ENCODE measurements at regions not wholly inside any gene's neighbourhood (a gene's known extent, or its start where the extent isn't known, plus 50 kb on each side); places are given as distances from the start of the nearest gene placed in this dataset.
A peak's percentile ranks its signal among the peaks of the same experiment; 100 is the strongest.

- TF ChIP-seq ZNF114 (tag by site-specific recombination; IDR thresholded peaks at IDR 0.05): no peak
- no peak for TF ChIP-seq ZNF580 (tag by site-specific recombination; IDR thresholded peaks at IDR 0.05)
- no peak for TF ChIP-seq ZNF416 (tag by site-specific recombination; IDR thresholded peaks at IDR 0.05)
- TF ChIP-seq ZNF221 (tag by site-specific recombination; IDR thresholded peaks at IDR 0.05; ENCODE audit: borderline replicate concordance): no peak
- no peak for TF ChIP-seq KLF17 (tag by site-specific recombination; IDR thresholded peaks at IDR 0.05)
- TF ChIP-seq ZNF704 (tag by site-specific recombination; IDR thresholded peaks at IDR 0.05): no peak
- TF ChIP-seq ZNF354C (tag by site-specific recombination; IDR thresholded peaks at IDR 0.05; ENCODE audit: borderline replicate concordance, low read depth): no peak
- TF ChIP-seq, protein P1, sequence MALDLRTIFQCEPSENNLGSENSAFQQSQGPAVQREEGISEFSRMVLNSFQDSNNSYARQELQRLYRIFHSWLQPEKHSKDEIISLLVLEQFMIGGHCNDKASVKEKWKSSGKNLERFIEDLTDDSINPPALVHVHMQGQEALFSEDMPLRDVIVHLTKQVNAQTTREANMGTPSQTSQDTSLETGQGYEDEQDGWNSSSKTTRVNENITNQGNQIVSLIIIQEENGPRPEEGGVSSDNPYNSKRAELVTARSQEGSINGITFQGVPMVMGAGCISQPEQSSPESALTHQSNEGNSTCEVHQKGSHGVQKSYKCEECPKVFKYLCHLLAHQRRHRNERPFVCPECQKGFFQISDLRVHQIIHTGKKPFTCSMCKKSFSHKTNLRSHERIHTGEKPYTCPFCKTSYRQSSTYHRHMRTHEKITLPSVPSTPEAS (tag by site-specific recombination; IDR thresholded peaks at IDR 0.05): no peak
- no peak for TF ChIP-seq ZFP41 (tag by site-specific recombination; IDR thresholded peaks at IDR 0.05; ENCODE audit: borderline replicate concordance)
These were observed 149.3 kb upstream of the MPDZ start (continued) for GRCh38 chr9:13428766-13429165.

GRCh38 chr9:13427587-13427986 is 148.1 kb upstream of the MPDZ start:
- no peak overlapping the region for H3K27ac ChIP-seq (ENCODE audit: extremely low read depth, low read depth, low read length)
- CTCF ChIA-PET: interaction anchor here (0.5 to 4.6 kb wide), 49 partner anchors 9 to 1420 kb away, joined by 3 to 38 read pairs (median 4); no protein-coding TSS in a partner anchor
- no peak overlapping the region for H3K4me3 ChIP-seq (ENCODE audit: low read depth, low read length)
- H3K36me3 ChIP-seq (ENCODE audit: control insufficient read depth in 2 of 2, insufficient read depth in 1 of 2, low read length in 2 of 2): no peaks in the 10 kb centered on the region
- TF ChIP-seq ZNF148 (tag by site-specific recombination; IDR thresholded peaks at IDR 0.05; ENCODE audit: borderline replicate concordance): no peak
- TF ChIP-seq ZNF2 (tag by site-specific recombination; IDR thresholded peaks at IDR 0.05): peak; percentile 84
- TF ChIP-seq ZNF202 (tag by site-specific recombination; IDR thresholded peaks at IDR 0.05; ENCODE audit: borderline replicate concordance): no peak
- TF ChIP-seq ZNF654 (tag by site-specific recombination; IDR thresholded peaks at IDR 0.05; ENCODE audit: low read depth): peak; percentile 71
- no peak for TF ChIP-seq ZNF24 (tag by site-specific recombination; IDR thresholded peaks at IDR 0.05)
- TF ChIP-seq EGR2 (tag by site-specific recombination; IDR thresholded peaks at IDR 0.05; ENCODE audit: low read depth): no peak
- peak; percentile 50; the same call in 1 of the 2 replicates for TF ChIP-seq ZNF692 (tag by site-specific recombination; IDR thresholded peaks at IDR 0.05)
- TF ChIP-seq ZNF629 (tag by site-specific recombination; IDR thresholded peaks at IDR 0.05): no peak
- no peak for TF ChIP-seq ZNF473 (tag by site-specific recombination; IDR thresholded peaks at IDR 0.05)
- no peak for TF ChIP-seq ZNF354C (tag by site-specific recombination; IDR thresholded peaks at IDR 0.05; ENCODE audit: borderline replicate concordance, low read depth)
- H3K9me3 ChIP-seq (ENCODE audit: control insufficient read depth, insufficient read depth, low read depth, low read length): no peaks in the 10 kb centered on the region
- POLR2A ChIA-PET: no interaction called here
- peaks cover 7% of the 10 kb centered on the region; the same call in 1 of the 2 replicates for H3K4me1 ChIP-seq (ENCODE audit: control insufficient read depth, insufficient read depth, low read length)

All from HEK293 (cell line).